SK-N-SH (cell line): ENCODE measurements at regions not wholly inside any gene's neighbourhood (a gene's known extent, or its start where the extent isn't known, plus 50 kb on each side); places are given as distances from the start of the nearest gene placed in this dataset.

Experiments
- EP300 ChIP-seq, 2 experiments: IDR thresholded peaks; 2 replicates each; pipeline versions ENCODE4 v1.4.0 to v1.6.1; 2012; ENCODE audit warnings: borderline replicate concordance in 1 of 2, low read depth in 1 of 2, low read length in 1 of 2
- EZH2phosphoT487 ChIP-seq: fragments of 200-600 bp; sonication (generic); IDR thresholded peaks from 2 replicates; pipeline ENCODE4 v1.6.1; 2017; ENCODE audit warnings: low read depth, mixed run types, mild to moderate bottlenecking, antibody characterized with exemption, moderate library complexity, borderline replicate concordance
- RXRA ChIP-seq: IDR thresholded peaks from 2 replicates; pipeline ENCODE4 v1.4.0; 2012; ENCODE audit warnings: low read depth, mild to moderate bottlenecking, borderline replicate concordance
- TAF1 ChIP-seq: IDR thresholded peaks from 2 replicates; pipeline ENCODE4 v1.6.1; 2012; ENCODE audit warnings: low read depth, mild to moderate bottlenecking, low read length, moderate library complexity, borderline replicate concordance
- YY1 ChIP-seq: IDR thresholded peaks from 2 replicates; pipeline ENCODE4 v1.4.0; 2012; ENCODE audit warnings: low read depth, mild to moderate bottlenecking
- TF ChIP-seq, protein P1 (sequence below): fragments of 200-600 bp; sonication (generic); IDR thresholded peaks from 2 replicates; pipeline ENCODE4 v1.6.1; 2017; ENCODE audit warnings: antibody characterized with exemption, mild to moderate bottlenecking, moderate library complexity
- TF ChIP-seq, protein P2 (sequence below): IDR thresholded peaks from 2 replicates; pipeline ENCODE4 v1.4.0; 2012; ENCODE audit warnings: low read depth
- TF ChIP-seq, protein P3 (sequence below): IDR thresholded peaks from 2 replicates; pipeline ENCODE4 v1.6.1; 2012; ENCODE audit warnings: mild to moderate bottlenecking, low read depth, low read length, moderate library complexity

DNA sequence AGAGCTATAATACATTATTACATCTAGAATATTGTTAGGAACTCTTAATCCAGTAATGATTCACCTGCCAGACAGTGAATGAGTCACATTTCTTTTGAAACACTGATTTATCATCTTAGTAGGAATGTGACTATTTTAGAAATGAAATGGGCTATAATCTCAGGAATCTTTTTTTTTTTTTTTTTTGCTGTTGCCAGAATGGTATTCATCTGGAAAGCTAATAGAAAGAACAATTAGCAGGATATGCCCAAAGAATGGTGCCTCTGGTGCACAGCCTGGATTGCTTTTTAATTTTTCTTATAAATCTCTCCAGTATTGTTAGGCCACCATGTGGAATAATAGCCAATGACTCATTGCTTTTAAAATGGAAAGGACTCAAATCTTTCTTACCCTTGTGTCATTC is 181.1 kb upstream of the SMIM31 start:
- TF ChIP-seq, protein P1, sequence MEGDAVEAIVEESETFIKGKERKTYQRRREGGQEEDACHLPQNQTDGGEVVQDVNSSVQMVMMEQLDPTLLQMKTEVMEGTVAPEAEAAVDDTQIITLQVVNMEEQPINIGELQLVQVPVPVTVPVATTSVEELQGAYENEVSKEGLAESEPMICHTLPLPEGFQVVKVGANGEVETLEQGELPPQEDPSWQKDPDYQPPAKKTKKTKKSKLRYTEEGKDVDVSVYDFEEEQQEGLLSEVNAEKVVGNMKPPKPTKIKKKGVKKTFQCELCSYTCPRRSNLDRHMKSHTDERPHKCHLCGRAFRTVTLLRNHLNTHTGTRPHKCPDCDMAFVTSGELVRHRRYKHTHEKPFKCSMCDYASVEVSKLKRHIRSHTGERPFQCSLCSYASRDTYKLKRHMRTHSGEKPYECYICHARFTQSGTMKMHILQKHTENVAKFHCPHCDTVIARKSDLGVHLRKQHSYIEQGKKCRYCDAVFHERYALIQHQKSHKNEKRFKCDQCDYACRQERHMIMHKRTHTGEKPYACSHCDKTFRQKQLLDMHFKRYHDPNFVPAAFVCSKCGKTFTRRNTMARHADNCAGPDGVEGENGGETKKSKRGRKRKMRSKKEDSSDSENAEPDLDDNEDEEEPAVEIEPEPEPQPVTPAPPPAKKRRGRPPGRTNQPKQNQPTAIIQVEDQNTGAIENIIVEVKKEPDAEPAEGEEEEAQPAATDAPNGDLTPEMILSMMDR: no peak
- TF ChIP-seq, protein P2, sequence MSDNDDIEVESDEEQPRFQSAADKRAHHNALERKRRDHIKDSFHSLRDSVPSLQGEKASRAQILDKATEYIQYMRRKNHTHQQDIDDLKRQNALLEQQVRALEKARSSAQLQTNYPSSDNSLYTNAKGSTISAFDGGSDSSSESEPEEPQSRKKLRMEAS: no peak
- TF ChIP-seq TAF1 (no peak), YY1 (no peak), EP300 (IDR thresholded peaks at IDR 0.05; ENCODE audit: borderline replicate concordance in 1 of 2, low read depth in 1 of 2, low read length in 1 of 2) (no peak), RXRA (no peak), EZH2phosphoT487 (no peak)
- TF ChIP-seq, protein P3, sequence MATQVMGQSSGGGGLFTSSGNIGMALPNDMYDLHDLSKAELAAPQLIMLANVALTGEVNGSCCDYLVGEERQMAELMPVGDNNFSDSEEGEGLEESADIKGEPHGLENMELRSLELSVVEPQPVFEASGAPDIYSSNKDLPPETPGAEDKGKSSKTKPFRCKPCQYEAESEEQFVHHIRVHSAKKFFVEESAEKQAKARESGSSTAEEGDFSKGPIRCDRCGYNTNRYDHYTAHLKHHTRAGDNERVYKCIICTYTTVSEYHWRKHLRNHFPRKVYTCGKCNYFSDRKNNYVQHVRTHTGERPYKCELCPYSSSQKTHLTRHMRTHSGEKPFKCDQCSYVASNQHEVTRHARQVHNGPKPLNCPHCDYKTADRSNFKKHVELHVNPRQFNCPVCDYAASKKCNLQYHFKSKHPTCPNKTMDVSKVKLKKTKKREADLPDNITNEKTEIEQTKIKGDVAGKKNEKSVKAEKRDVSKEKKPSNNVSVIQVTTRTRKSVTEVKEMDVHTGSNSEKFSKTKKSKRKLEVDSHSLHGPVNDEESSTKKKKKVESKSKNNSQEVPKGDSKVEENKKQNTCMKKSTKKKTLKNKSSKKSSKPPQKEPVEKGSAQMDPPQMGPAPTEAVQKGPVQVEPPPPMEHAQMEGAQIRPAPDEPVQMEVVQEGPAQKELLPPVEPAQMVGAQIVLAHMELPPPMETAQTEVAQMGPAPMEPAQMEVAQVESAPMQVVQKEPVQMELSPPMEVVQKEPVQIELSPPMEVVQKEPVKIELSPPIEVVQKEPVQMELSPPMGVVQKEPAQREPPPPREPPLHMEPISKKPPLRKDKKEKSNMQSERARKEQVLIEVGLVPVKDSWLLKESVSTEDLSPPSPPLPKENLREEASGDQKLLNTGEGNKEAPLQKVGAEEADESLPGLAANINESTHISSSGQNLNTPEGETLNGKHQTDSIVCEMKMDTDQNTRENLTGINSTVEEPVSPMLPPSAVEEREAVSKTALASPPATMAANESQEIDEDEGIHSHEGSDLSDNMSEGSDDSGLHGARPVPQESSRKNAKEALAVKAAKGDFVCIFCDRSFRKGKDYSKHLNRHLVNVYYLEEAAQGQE: no peak
